Activated CD8-positive, alpha-beta memory T cell treated with anti-CD3 and anti-CD28 coated beads, Interleukin-2, amount 50 U/mL, for 1 hour (primary cell): ENCODE measurements at regions not wholly inside any gene's neighbourhood (a gene's known extent, or its start where the extent isn't known, plus 50 kb on each side); places are given as distances from the start of the nearest gene placed in this dataset.

Source experiments
- DNase-seq: peaks from one replicate; pipeline ENCODE4 v3.0.0-alpha.2; 2020; ENCODE audit errors: extremely low read depth

DNA sequence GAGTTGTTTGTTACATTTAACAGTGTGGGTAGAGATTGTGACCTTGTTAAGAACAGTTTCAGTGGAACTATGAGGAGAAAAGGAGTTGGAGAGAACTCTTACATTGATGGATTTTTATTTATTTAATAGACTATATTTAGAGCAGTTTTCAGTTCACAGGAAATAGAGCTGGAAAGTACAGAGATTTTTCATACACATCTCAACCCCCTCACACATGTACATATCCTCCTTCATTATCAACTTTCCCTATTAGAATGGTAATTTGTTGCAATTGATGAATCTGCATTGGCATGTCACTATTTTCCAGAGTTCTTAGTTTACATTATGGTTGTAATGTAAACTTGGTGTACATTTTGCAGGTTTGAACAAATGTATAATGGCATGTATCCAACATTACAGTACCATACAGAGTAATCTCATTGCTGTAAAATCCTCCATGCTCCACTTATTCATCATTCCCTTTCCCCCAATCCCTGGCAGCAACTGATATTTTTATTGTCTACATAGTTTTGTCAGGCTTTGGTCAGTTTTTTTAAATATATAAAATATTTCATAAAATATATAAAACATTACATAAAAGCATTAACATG, 756.6 kb upstream of the DPPA4 start:
- no peak for DNase-seq

DNA sequence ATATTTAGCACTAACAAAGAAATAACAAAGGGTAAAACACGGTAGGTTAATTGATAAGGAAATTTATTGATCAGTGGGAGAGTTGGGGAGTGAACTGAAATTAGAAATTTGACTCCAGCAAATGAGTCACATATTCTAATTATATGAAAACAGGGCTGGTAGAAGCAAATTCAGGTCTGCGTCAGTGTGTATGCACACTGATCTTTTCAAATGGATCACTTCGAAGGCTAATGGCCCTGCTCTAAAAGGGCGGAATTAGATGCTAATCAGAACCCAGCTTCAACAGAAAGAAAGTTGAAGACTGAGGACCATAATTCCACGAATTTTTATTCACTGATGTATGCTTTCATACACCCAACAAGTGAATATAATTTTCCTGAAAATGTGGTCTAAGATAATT, 762.4 kb upstream of the DPPA4 start:
- no peak for DNase-seq

DNA sequence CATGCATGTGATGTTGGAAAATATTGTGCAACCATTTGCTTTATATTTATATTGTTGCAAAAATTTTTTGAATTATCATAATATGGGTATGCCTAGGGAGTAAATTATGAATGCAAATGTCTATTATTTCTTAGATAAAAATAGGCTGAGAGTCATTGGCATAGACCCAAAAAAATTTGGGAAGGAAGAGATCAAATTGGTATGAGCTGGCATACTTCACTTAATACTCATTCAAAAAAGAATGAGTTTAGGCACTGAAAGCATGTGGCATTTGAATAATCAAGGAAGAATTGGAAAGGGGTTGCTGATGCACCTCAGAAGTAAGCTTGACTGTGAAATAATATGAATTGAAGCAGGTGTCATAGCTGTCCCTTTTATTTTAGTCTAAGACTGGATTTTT, 764.0 kb upstream of the DPPA4 start:
- no peak for DNase-seq

DNA sequence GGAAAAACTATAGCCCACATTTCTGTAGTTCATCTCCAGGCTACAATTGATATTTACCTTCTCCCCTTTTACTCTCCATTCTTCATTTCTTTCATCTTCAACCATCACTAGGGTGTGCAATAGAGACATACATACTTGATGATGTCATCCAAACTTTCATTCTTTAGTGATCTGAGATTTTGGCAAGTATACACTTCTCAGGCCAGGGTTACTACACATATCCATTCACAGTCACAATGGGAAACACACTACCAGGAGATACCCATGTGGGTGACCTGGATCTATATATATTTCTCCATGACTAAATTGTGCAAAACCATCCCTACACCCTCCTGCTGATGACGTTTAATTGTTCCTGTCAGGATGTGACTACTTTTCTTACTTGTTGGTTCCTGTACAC, 769.5 kb upstream of the DPPA4 start:
- DNase-seq, result no peak

DNA sequence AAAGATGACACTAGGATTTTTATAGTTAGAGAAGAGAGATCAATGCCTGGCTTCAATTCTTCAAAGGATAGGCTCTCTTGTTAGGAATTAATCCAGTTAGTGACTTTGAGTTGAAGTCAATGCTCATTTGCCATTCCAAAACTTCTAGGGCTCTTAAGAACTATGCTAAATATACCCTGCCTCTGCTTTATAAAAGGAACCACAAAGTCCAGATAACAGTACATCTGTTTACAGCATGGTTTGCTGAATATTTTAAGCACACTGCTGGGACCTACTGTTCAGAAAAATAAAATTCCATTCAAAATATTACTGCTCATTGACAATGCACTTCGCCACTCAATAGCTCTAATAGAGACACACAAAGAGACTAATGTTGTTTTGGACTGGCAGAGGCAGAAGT, 786.6 kb upstream of the DPPA4 start:
- DNase-seq, result no peak

DNA sequence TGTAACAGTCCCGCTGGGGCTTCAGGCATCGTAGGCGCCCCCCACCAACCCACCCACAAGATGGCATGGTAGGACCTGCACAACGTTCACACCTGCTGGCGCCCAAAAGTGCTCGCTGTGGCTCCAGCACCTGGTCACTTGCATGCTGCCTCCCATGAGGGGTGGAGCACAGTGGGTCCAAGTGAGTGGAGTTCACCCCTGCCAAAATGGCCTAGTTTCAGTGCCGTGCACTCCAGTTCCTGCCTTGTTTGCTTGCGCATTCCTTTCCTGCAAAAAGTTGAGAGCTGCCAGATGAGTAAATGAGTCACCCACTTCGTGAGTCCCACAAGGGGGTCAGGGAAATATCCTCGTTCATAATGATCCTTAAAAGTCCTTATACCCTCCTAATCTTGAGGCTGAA, 788.7 kb upstream of the DPPA4 start:
- no peak for DNase-seq

DNA sequence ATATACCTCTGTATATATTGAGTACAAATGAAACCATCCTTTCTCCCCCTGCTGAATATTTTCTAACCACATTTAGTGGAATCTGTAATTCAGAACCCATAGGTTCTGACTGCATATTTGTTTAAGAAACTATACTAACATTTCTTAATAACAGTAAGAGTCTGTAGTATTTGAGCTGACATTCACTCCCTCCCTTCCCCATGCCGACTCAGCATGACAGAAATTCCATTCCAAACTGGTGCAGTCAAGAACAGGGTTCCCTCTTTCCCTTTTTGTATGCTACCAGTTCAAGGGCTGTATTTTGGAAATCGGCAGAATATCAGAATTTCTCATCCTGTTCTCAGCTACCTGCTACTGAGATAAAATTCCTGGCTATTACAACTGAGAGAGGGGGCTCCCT, 796.6 kb upstream of the DPPA4 start:
- no peak for DNase-seq

DNA sequence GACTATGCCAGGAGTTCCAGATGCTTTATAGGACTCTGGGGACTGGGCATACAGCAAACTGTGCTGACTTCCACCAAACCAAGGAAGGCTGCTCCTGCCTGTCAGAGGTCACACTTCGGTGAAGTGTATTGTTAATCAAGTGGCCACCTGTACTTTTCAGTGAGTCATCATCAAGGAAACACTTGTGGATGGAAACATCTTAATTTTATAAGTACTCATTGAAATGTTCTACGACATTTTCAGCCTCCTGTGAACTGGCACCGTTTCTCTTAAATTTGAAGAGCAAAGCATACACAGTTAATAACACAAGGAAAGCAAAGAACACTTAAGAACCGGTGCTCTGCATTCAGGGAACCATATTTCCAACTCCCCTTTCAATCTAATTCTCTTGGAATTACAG, 801.7 kb upstream of the DPPA4 start:
- no peak for DNase-seq

DNA sequence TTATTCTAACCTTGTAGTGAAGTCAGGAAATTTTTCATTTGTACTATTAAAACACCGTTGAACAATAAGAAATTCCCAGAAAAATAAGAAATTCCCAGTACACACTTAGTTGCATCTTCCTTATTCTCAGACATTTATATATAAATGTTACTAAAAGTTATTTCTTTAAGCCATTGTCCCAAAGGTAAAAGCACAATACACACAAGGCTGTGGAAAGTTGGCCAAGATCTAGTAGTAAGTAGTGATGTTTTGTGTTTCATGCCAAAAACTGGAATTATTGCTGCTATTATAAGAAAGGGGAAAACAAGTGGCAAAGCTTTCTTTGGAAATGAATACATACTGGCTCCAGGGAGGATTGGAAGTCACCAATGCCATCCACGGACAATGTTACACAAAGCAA, 802.5 kb upstream of the DPPA4 start:
- no peak for DNase-seq

DNA sequence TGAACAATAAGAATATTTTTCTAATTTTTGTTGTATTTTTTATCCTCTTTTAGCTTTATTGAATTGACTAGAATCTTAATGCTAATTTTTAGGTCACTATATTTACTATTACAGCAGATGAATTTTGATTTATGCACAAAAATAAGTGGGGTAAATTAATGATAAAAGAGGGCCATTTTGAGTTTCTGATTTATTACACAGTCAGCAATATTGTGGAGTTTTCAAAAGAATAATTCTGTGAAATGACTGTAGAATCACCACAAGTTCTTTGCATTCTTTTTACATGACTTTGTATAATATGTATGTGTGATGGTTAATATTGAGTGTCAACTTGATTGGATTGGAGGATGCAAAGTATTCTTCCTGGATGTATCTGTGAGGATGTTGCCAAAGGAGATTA, 812.4 kb upstream of the DPPA4 start:
- DNase-seq, result no peak

DNA sequence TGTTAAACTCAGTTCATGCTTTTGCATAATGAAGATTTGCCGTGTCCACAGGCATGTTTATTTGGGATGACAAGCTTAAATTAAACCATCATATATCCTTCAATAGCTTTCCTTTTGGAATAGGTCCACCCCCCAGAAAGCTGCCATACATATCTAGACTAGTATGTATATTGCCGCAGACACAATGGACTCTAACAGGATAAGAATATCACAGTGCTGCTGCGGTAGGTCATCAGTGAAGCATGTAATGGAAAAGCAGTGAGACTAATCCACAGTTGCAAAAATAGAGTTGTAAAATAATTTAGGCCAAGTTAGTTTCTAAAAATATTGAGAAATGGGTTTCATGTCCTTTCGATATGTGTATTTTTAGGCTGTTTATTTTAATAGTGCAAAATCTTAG, 819.9 kb upstream of the DPPA4 start:
- no peak for DNase-seq

DNA sequence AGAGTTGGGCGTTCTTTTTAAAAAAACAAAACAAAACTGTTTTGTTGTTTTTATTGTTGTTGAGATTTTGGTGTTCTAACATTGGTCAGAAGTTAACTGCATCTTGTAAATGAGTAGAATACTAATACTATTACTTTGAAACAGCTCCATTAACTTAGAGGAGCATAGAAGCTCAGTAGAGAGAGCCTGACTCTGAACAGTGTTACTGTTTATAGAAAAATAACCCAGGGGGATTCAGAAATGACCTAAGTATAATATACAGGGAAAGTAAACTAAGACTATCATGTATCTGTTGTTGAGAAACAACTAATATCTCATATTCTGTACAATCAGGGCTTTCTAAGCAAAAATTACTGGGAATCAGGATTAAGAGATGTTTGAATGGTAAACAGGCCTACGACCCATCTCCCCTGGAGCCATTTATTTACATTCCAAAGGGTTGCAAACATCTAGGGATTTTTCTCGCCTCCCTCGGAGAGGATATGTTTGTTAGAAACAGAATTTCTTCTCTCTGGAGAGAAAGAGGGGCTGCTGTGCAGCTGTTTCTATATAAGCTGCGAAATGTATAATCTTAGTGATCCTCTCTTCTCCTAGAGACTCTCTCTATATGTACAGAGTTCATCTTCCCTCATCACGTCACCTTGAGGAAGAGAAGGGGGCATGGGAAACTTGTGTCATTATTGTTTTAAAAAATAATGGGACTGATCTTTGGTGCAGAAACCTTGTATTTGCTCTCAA, 827.5 kb upstream of the DPPA4 start:
- DNase-seq, result no peak

DNA sequence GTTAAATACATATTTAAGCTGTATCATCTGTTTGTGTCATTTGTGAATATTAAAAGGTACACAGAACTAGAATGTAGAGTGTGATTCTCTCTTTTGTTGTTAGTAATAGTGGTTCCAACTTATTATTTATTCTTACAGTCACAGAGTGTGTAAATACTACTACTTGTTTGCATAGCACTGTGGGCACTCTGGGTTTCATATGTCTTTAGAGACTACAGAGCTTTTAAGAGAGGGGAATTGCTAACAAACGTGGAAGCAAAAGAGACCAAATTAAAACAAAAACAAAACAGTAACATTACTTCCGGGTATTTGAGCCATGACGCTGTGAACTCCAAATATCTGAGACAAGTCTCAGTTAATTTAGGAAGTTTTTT, 828.0 kb upstream of the DPPA4 start:
- DNase-seq, result no peak

DNA sequence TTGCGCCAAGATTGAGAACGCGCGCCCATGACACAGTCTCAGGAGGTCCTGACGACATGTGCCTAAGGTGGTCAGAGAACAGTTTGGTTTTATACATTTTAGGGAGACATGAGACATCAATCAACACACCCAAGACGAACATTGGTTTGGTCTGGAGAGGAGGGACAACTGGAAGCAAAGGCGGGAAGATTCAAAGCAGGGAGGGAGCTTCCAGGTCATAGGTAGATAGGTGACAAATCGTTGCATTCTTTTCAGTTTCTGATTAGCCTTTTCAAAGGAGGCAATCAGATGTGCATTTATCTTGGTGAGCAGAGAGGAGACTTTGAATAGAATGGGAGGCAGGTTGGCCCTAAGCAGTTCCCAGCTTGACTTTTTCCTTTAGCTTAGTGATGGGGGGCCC, 828.4 kb upstream of the DPPA4 start:
- no peak for DNase-seq

DNA sequence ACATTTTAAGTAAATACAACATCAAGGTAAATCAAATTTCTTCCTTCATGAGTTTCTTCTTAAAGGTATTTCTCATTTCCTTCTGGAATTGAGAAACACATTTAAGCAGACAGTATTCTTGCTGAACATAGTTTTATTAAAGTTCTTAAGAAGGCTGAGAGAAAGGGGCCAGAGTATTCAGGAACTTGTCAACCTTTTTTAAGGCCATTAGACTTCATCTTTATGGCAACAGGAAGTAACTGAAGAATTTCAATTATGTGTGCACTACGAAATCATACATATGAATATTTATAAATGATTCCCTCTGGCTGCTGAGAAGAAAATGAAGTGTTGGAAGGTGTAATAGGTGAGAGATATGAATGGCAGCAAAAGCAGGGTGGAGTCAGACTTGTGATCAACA, 829.4 kb upstream of the DPPA4 start:
- no peak for DNase-seq

DNA sequence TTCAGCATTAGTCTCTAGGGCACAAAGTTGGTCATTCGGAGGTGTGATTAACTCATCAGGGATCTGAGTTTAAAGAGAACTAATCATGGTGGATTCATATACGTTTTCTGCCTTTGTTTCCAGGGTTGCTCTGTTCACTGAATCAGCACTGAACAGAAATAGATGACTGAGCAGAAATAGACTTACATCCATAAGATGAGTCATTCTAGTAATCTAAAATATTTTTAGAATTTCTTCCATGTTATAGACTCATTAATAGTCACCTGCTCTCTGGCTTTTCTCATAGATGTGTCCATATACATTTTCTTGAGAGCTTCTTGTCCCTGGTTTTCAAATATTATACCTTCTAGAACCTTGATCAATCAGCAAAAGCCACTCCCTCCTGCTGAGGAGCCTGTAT, 837.6 kb upstream of the DPPA4 start:
- no peak for DNase-seq

DNA sequence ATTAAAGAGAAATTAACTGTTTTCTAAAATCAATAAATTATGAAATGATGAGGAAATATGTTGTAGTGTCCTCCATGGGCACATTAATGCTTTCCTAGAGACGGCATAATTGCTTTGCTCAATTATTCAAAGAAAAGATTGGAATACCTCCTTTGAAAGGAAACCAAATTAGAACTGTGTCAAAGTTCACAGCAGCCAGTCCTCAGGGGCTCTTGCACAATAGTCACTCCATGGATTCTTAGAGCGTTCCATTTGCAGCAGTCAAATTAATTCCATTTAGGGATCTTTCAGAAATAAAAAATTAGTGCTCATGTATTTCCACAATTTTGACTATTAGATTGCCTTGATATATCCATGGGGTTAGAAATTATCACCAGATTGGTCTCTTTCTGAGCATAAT, 841.6 kb upstream of the DPPA4 start:
- DNase-seq, result no peak

DNA sequence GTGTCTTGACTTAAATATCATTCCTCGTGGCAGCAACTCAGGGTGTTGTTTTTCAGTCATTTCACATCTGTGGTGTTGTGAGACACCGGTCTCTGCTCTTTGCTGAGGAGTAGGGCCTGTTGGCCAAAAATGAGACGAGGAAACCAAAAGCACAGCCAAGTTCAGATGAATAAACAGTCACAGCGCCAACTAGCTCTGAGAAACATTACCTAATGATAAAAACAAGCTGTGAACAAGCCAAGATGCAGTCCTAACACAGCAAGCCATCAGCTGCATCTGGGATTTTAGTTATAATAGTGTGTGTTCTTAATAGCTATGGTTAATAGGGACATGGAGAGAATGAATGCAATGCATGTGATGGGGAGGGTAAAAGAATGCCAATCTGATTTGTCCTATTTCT, 843.4 kb upstream of the DPPA4 start:
- no peak for DNase-seq

DNA sequence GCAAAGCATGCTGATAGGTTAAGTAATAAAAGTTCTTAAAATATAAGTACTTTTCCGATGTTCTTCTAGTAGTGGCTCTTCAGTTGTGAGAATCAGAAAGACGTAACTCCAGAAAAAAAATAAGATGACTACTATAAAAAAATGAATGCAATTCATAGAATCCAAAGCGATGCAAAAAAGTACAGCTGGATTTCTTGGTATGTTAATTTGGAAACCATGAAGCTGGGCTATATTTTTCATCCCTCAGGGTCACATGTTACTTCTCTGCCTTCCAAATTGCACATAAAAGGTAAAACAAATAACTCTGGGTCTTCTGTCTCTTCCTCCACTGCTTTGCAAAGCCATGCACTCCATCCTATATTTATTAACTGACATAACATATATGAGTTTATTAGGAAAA, 843.9 kb upstream of the DPPA4 start:
- DNase-seq, result no peak

DNA sequence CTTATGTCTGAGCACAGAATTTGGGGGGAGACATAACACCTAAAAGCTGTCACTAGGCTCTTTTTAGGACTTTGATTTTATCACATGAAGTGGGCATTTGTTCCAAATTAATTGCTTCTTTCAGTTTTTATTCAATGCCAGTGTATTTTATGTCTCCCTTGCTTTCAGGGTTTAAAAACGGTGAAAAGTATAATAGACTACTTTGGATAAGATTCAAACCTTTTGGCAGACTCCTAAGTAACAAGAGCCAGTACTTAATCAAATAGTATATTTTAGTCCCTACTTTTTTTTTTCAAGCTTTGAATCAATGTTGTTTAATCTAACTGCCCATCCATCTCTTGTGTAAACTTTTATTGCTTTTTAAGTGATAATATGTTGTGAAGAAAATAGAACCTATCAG, 847.2 kb upstream of the DPPA4 start:
- DNase-seq, result no peak

DNA sequence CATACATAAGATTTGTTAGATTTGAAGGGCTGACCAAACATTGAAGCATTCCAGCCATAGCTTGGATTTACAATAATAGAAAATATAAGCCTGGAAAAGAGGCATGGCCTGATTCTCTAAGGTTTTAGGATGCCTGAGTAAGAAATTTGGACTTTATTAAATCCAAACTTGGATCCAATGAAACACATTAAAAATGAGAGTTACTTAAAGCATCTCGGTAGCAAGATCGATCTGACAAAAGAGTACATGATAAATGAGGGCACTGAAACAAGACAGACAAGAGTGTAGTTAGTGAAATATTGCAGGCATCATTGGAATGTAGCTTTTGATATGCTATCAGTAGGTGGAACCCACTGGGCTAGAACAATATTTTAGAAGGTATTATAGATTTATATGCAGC, 855.7 kb upstream of the DPPA4 start:
- no peak for DNase-seq

DNA sequence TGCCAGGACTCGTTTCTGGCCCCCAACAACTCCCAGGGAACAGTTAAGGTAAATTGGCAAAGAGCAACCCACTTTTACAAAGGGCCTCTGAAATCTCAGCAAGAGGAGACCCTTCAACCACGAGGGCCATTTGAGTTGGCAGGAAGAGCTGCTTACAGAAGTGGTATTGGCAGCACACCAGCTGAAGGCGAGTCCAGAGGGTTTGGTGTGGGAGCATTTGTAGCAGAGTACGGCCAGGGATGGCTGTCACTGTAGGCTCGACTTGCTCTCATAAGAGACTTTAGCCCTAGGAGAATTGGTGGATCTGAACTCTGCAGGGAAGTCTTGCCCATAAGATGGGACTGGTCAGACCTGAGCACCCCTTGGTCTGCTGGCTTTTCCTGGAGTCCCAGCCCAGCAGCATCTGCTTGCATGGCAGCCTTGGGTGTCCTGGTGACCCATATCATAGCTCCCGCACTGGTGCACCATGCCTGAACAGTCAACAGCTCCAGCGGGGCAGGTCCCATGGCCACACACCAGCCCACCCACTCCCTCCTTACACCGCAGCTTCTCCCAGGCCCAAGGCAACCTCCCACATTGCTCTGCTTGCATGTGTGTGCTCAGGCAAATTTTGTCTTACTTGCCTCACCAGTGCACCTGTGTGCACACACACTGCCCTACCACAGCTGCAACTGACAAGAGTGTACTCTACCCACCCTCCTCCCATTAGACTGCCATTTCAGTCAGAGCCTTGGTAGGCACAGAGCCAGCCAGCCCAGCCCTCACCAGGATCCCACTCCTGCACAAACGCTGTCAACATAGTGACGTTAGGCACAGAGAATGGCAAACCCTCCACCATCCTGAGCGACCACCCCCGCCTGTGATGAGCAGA, 861.6 kb upstream of the DPPA4 start:
- DNase-seq, result no peak

DNA sequence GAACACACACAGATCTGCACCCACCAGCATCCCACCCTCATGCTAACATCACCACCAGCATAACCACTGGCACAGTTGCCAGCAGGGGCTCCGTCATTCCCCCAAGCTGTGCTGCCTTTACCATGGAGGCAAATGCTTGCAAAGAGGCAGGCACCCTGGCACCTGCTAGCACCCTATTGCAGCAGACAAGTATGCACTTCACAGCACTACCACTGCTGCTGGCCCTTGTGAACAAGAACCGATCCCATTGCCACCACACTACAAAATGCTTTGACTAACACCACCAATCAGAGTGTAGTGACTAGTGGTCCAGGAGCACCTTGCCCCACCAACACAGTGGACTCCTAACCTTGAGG, 862.2 kb upstream of the DPPA4 start:
- DNase-seq, result no peak
